Hippocampal formation (tissue), 2 donors: ENCODE measurements at regions not wholly inside any gene's neighbourhood (a gene's known extent, or its start where the extent isn't known, plus 50 kb on each side); places are given as distances from the start of the nearest gene placed in this dataset.

ENCODE experiments used
- DNase-seq, 2 donors: peaks; one replicate each; lab custom pipeline; 2025; lab: John Stamatoyannopoulos, UW

DNA sequence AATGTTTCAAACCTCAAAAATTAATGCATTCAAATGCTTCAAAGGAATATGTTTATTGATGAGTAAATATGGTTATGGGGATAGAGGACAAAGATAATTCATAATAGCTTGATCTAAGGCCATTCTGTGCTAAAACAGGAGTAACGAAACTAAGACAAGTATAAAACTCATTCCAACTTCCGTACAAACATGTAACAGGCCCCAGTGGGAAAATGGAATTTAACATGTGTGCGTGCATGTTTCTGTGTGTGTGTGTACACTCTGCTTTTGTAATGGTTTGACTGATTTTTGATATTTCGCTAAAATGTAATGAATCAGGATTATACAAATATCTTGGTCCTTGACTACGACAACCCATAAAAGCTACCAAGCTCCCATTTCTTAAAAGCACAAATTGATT lies 91.0 kb downstream of the KLF12 start:
- no peak for DNase-seq

DNA sequence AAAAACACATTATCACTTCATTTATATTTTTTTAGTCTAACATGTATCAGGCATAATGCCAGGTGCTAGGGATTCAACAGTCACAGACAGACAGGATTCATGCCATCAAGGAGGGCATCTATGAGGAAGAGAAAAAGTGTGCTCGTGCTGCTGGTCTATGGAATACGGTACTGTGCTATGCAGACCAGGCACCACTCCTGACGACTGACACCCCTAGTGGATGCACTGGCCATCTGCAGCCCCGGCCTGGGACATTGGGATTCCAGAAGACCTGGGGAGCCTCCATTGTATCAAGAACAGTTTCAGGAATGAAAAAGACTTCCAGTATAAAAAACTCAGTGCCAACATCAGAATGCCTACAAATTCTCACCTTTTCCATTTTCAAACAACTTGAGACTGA lies 94.0 kb downstream of the KLF12 start:
- no peak for DNase-seq

GRCh38 chr13:74039667-74040066 lies 94.5 kb downstream of the KLF12 start:
- no peak for DNase-seq

GRCh38 chr13:74039154-74039553 lies 95.0 kb downstream of the KLF12 start:
- DNase-seq, result no peak

- no peak for DNase-seq
These were observed 96.4 kb downstream of the KLF12 start for GRCh38 chr13:74037762-74038161.

- no peak for DNase-seq
These were observed 97.8 kb downstream of the KLF12 start for GRCh38 chr13:74036373-74036772.

GRCh38 chr13:74035896-74036295 lies 98.3 kb downstream of the KLF12 start:
- no peak for DNase-seq

DNA sequence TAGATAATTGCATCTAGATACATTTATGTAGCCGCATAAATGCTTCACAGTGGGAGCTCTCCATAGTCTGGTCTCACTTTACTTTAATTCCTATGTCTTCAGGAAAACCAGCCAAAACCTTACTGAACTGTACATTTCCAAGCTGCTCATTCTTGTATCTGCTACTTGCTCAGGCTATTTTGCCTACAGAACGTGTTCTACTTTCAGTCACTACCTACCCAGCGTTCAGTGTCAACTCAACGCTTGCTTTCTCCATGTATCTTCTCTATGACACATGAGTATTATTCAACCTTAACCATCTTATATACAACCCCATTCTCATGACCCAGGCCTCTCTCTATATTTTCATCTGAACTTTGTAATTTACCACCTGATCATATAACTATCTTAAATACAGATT lies 101.9 kb downstream of the KLF12 start:
- DNase-seq, result no peak

GRCh38 chr13:74027161-74027779 lies 106.9 kb downstream of the KLF12 start:
- no peak for DNase-seq

- DNase-seq, result no peak
These were observed 107.5 kb downstream of the KLF12 start for GRCh38 chr13:74026753-74027152.

GRCh38 chr13:74025369-74025768 lies 108.8 kb downstream of the KLF12 start:
- no peak for DNase-seq

DNA sequence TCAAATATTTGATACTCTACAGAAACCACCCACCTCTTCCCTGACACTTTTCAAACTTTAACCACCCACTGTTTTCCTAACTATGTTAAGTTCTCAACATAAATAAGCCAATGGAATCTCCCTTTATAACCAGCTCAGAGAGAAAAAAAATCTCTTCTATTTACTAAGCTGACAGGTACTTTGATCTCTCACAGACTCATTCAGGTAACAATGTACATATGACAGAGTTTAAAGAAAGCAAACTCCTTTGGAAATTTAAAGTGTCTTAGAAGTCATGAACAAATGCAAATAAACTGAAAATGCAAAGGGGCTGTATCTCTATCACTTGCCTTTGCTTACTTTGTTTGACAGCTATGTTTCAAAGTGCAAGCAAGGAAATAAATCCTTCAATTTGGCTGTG lies 109.3 kb downstream of the KLF12 start:
- DNase-seq, result no peak

DNA sequence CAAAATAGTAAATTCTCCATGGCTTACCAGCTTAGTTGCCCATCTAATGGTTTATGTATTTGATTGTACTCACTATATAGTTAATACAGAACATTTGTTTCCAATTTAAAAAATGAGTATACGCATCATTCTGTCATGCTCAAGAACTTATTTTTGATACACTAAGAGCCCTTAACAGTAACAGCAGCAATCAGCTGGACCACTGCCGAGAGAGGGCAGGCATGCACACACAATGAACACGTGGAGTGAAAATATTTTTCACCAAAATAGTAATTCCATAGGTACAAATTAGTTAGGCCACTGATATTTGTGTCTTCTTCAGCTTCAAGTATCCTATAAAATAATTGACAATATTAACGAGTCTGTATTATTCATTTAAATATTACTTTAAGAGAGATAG lies 109.9 kb downstream of the KLF12 start:
- no peak for DNase-seq

GRCh38 chr13:74023484-74023883 lies 110.7 kb downstream of the KLF12 start:
- DNase-seq, result no peak

DNA sequence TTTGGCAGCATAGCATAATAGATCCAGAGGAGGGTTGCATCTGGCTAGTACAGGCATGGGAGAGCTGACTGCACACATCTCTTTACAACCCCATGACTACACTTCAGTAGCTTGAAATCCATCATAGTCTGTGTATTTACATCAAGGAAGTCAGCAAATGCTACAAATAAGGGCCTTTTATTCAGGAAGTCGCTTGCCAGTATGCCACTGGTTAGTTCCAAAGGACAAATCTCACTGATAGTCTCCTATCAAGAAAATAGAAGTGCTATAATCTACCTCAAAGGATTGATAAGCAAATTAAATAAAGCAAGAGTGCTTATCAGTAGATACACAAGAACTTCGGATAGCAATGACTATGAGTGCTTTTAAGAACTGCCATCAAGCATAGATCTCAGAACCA lies 112.7 kb downstream of the KLF12 start:
- no peak for DNase-seq

DNA sequence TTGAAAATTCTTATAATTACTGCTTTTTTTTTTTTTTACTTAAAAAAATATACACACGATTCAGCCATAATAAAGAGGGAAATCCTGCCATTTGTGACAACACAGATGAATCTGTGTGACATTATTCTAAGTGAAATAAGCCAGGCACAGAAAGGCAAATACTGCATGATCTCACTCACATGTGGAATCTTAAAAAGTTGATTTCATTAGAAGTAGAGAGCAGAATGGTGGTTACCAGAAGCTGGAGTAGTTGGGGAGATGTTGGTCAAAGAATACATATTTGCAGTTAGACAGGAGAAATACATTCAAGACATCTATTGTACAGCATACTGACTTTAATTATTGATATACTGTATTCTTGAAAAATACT lies 116.2 kb downstream of the KLF12 start:
- DNase-seq, result no peak

GRCh38 chr13:74017301-74018061 lies 116.7 kb downstream of the KLF12 start:
- no peak for DNase-seq

- DNase-seq, result no peak
These were observed 119.1 kb downstream of the KLF12 start for GRCh38 chr13:74015137-74015536.

GRCh38 chr13:74009100-74009668 lies 125.0 kb downstream of the KLF12 start:
- no peak for DNase-seq

GRCh38 chr13:74006666-74007065 lies 127.5 kb downstream of the KLF12 start:
- no peak for DNase-seq

- DNase-seq, result no peak
These were observed 128.7 kb downstream of the KLF12 start for GRCh38 chr13:74005320-74006157.

GRCh38 chr13:74004109-74004508 lies 130.1 kb downstream of the KLF12 start:
- no peak for DNase-seq

GRCh38 chr13:74003374-74003773 lies 130.8 kb downstream of the KLF12 start:
- no peak for DNase-seq
